ENCODE measurements at regions not wholly inside any gene's neighbourhood (a gene's known extent, or its start where the extent isn't known, plus 50 kb on each side); places are given as distances from the start of the nearest gene placed in this dataset.

- no peaks in the 10 kb centered on the region for H3K27me3 ChIP-seq (ENCODE audit: control insufficient read depth, extremely low read depth, insufficient read depth, low read length)
- TF ChIP-seq CTCF (optimal IDR thresholded peaks at IDR 0.05 in 1 of 3, IDR thresholded peaks at IDR 0.05 in 1 of 3, conservative IDR thresholded peaks at IDR 0.05 in 1 of 3; ENCODE audit: extremely low read depth in 1 of 3, insufficient read depth in 2 of 3, low read length in 3 of 3): no peak
- TF ChIP-seq EZH2 (IDR thresholded peaks at IDR 0.05; ENCODE audit: low read length): no peak
- H3K4me1 ChIP-seq (ENCODE audit: control insufficient read depth, extremely low read depth, insufficient read depth, low read length): no peaks in the 10 kb centered on the region
- no peak overlapping the region for H3K4me3 ChIP-seq (ENCODE audit: control insufficient read depth in 2 of 3, extremely low read depth in 1 of 3, insufficient read depth in 2 of 3, low read depth in 1 of 3, low read length in 3 of 3)
- no peak overlapping the region for H3K4me2 ChIP-seq (ENCODE audit: control insufficient read depth, extremely low read depth, insufficient read depth, low read depth, low read length)
- no peak overlapping the region for H3K9ac ChIP-seq (ENCODE audit: control insufficient read depth, extremely low read depth, insufficient read depth, low read length)
- FAIRE-seq (no peak), DNase-seq (ENCODE audit: low read depth, low spot score) (no peak)
- H3K9me3 ChIP-seq (ENCODE audit: control insufficient read depth, low read depth, low read length): no peaks in the 10 kb centered on the region
- H2AFZ ChIP-seq (ENCODE audit: control insufficient read depth, low read length): no peak overlapping the region
- H3K79me2 ChIP-seq (ENCODE audit: control insufficient read depth, insufficient read depth, low read length): no peaks in the 10 kb centered on the region
- no peak overlapping the region for H3K27ac ChIP-seq (ENCODE audit: control insufficient read depth, insufficient read depth, low read length)
- H3K9me1 ChIP-seq (ENCODE audit: control insufficient read depth, extremely low read depth, insufficient read depth, low read length): no peaks in the 10 kb centered on the region
- H4K20me1 ChIP-seq (ENCODE audit: control insufficient read depth, extremely low read depth, insufficient read depth, low read length): no peaks in the 10 kb centered on the region
- dilution Hi-C loops (cut with MboI; ENCODE audit: extremely low pct_ligation_motif_present, low sequenced_read_pairs): no loop called here
- no peaks in the 10 kb centered on the region for H3K36me3 ChIP-seq (ENCODE audit: control insufficient read depth in 2 of 2, extremely low read depth in 1 of 2, insufficient read depth in 2 of 2, low read length in 2 of 2)
These were observed 91.4 kb downstream of the SCG2 start for GRCh38 chr2:223510713-223511112.

- Histone ChIP-seq H3K4me3 (ENCODE audit: control insufficient read depth in 2 of 3, extremely low read depth in 1 of 3, insufficient read depth in 2 of 3, low read depth in 1 of 3, low read length in 3 of 3) (no peak overlapping the region), H3K9me1 (ENCODE audit: control insufficient read depth, extremely low read depth, insufficient read depth, low read length) (no peaks in the 10 kb centered on the region), H3K9ac (ENCODE audit: control insufficient read depth, extremely low read depth, insufficient read depth, low read length) (no peak overlapping the region), H3K27me3 (ENCODE audit: control insufficient read depth, extremely low read depth, insufficient read depth, low read length) (no peaks in the 10 kb centered on the region), H3K36me3 (ENCODE audit: control insufficient read depth in 2 of 2, extremely low read depth in 1 of 2, insufficient read depth in 2 of 2, low read length in 2 of 2) (no peaks in the 10 kb centered on the region), H3K4me1 (ENCODE audit: control insufficient read depth, extremely low read depth, insufficient read depth, low read length) (no peaks in the 10 kb centered on the region), H3K9me3 (ENCODE audit: control insufficient read depth, low read depth, low read length) (no peaks in the 10 kb centered on the region), H3K4me2 (ENCODE audit: control insufficient read depth, extremely low read depth, insufficient read depth, low read depth, low read length) (no peak overlapping the region), H3K79me2 (ENCODE audit: control insufficient read depth, insufficient read depth, low read length) (no peaks in the 10 kb centered on the region), H4K20me1 (ENCODE audit: control insufficient read depth, extremely low read depth, insufficient read depth, low read length) (no peaks in the 10 kb centered on the region), H3K27ac (ENCODE audit: control insufficient read depth, insufficient read depth, low read length) (no peak overlapping the region), H2AFZ (ENCODE audit: control insufficient read depth, low read length) (no peak overlapping the region)
- no peak for FAIRE-seq
- no peak for DNase-seq (ENCODE audit: low read depth, low spot score)
- dilution Hi-C loops (cut with MboI; ENCODE audit: extremely low pct_ligation_motif_present, low sequenced_read_pairs): no loop called here
- no peak for TF ChIP-seq EZH2 (IDR thresholded peaks at IDR 0.05; ENCODE audit: low read length)
- no peak for TF ChIP-seq CTCF (optimal IDR thresholded peaks at IDR 0.05 in 1 of 3, IDR thresholded peaks at IDR 0.05 in 1 of 3, conservative IDR thresholded peaks at IDR 0.05 in 1 of 3; ENCODE audit: extremely low read depth in 1 of 3, insufficient read depth in 2 of 3, low read length in 3 of 3)
These were observed 91.0 kb downstream of the SCG2 start for GRCh38 chr2:223511168-223511567.

Data from keratinocyte (primary cell).